SK-N-SH (cell line): ENCODE measurements at regions not wholly inside any gene's neighbourhood (a gene's known extent, or its start where the extent isn't known, plus 50 kb on each side); places are given as distances from the start of the nearest gene placed in this dataset.

ENCODE experiments used
- CTCF ChIA-PET: fragments of 300-600, 350-600 bp; formaldehyde crosslinking; extraction: SDS; loops from one replicate; lab custom pipeline; 2021; lab: Yijun Ruan, JAX
- POLR2A ChIA-PET: fragments of 350-600 bp; sonication (Branson Sonifier 250); formaldehyde crosslinking; extraction: SDS; loops from one replicate; lab custom pipeline; 2020; ENCODE audit warnings: antibody characterized with exemption, inconsistent platforms; lab: Yijun Ruan, JAX
- DNase-seq: peaks from one replicate; pipeline ENCODE4 v3.0.0; 2012
- H2AFZ ChIP-seq: fragments of 200-600 bp; sonication (generic); 2 replicates; pipeline ENCODE4 v1.8.1; 2016; ENCODE audit warnings: antibody characterized with exemption, mild to moderate bottlenecking, low read depth
- H3F3A ChIP-seq: fragments of 200-600 bp; sonication (generic); replicated peaks from 2 replicates; pipeline ENCODE3; 2016; ENCODE audit warnings: antibody characterized with exemption, mild to moderate bottlenecking; ENCODE audit not compliant: insufficient read depth
- H3K27ac ChIP-seq, 2 experiments: fragments of 200-500 bp in 1 of 2; fragments of 200-600 bp in 1 of 2; sonication (Bioruptor generic) in 1 of 2; sonication (generic), shearing (Covaris generic) in 1 of 2; 2 replicates each; pipeline versions ENCODE4 v1.5.1 to v1.6.1; 2014 to 2016; ENCODE audit warnings: low read depth in 2 of 2, inconsistent platforms in 1 of 2, low read length in 1 of 2, mild to moderate bottlenecking in 1 of 2, mixed read lengths in 1 of 2
- H3K27me3 ChIP-seq: fragments of 200-600 bp; sonication (generic), shearing (Covaris generic); 2 replicates; pipeline ENCODE4 v1.6.1; 2016; ENCODE audit warnings: mixed run types; ENCODE audit not compliant: insufficient read depth
- H3K36me3 ChIP-seq, 2 experiments: fragments of 200-500 bp in 1 of 2; fragments of 200-600 bp in 1 of 2; sonication (Bioruptor generic) in 1 of 2; sonication (generic) in 1 of 2; replicated peaks in 1 of 2; 2 replicates each; pipeline versions ENCODE3 to v1.5.1; 2014 to 2016; ENCODE audit warnings: low read length in 1 of 2, mild to moderate bottlenecking in 1 of 2; ENCODE audit not compliant: insufficient read depth in 2 of 2, control insufficient read depth in 1 of 2
- H3K4me1 ChIP-seq, 2 experiments: fragments of 200-500 bp in 1 of 2; fragments of 200-600 bp in 1 of 2; sonication (Bioruptor generic) in 1 of 2; sonication (generic), shearing (Covaris generic) in 1 of 2; 2 replicates each; pipeline versions ENCODE4 v1.5.1 to v1.6.1; 2014 to 2016; ENCODE audit warnings: low read depth in 1 of 2, low read length in 1 of 2, mixed run types in 1 of 2; ENCODE audit not compliant: insufficient read depth in 2 of 2, control insufficient read depth in 1 of 2
- H3K4me2 ChIP-seq: fragments of 200-600 bp; sonication (generic), shearing (Covaris generic); 2 replicates; pipeline ENCODE4 v1.6.1; 2017; ENCODE audit warnings: mixed run types
- H3K4me3 ChIP-seq, 2 experiments: fragments of 200-500 bp in 1 of 2; fragments of 200-600 bp in 1 of 2; sonication (Bioruptor generic) in 1 of 2; sonication (generic), shearing (Covaris generic) in 1 of 2; 2 replicates each; pipeline versions ENCODE4 v1.5.1 to v1.8.1; 2014 to 2016; ENCODE audit warnings: low read depth in 2 of 2, inconsistent platforms in 1 of 2, low read length in 1 of 2, mild to moderate bottlenecking in 1 of 2, mixed read lengths in 1 of 2, moderate library complexity in 1 of 2
- H3K79me2 ChIP-seq: fragments of 200-600 bp; sonication (generic); 2 replicates; pipeline ENCODE4 v1.8.1; 2017; ENCODE audit warnings: mild to moderate bottlenecking; ENCODE audit not compliant: insufficient read depth
- H3K9ac ChIP-seq: fragments of 200-600 bp; sonication (generic); 2 replicates; pipeline ENCODE4 v1.6.1; 2017; ENCODE audit warnings: mixed run types
- H3K9me2 ChIP-seq: fragments of 200-600 bp; sonication (generic); 2 replicates; pipeline ENCODE4 v1.6.1; 2017; ENCODE audit warnings: mixed run types
- H3K9me3 ChIP-seq: fragments of 200-600 bp; sonication (generic); 2 replicates; pipeline ENCODE4 v1.6.1; 2017; ENCODE audit warnings: mixed run types, mild to moderate bottlenecking, moderate library complexity
- H4K20me1 ChIP-seq: fragments of 200-600 bp; sonication (generic); 2 replicates; pipeline ENCODE4 v1.6.1; 2017; ENCODE audit warnings: mild to moderate bottlenecking, mixed run types; ENCODE audit not compliant: insufficient read depth
- CHD2 ChIP-seq: fragments of 150-350 bp; IDR thresholded peaks from 2 replicates; pipeline ENCODE4 v1.6.1; 2018; ENCODE audit warnings: low read length; ENCODE audit not compliant: partially characterized antibody
- FOXJ3 ChIP-seq: sonication (generic); formaldehyde crosslinking; IDR thresholded peaks from 2 replicates; pipeline ENCODE4 v1.5.1; 2020; ENCODE audit warnings: mild to moderate bottlenecking, missing genetic modification reagents
- FOXM1 ChIP-seq: IDR thresholded peaks from 2 replicates; pipeline ENCODE4 v1.4.0; 2012; ENCODE audit warnings: low read depth, mild to moderate bottlenecking
- GABPA ChIP-seq: IDR thresholded peaks from 2 replicates; pipeline ENCODE4 v1.4.0; 2012; ENCODE audit warnings: low read depth, mild to moderate bottlenecking
- JUND ChIP-seq: IDR thresholded peaks from 2 replicates; pipeline ENCODE4 v1.4.0; 2012
- MAX ChIP-seq: IDR thresholded peaks from 2 replicates; pipeline ENCODE4 v1.4.0; 2012; ENCODE audit warnings: low read depth
- RFX5 ChIP-seq: IDR thresholded peaks from 2 replicates; pipeline ENCODE4 v1.6.1; 2012; ENCODE audit warnings: mild to moderate bottlenecking, improper control_type of control experiment, low read length
- RXRA ChIP-seq: IDR thresholded peaks from 2 replicates; pipeline ENCODE4 v1.4.0; 2012; ENCODE audit warnings: low read depth, mild to moderate bottlenecking, borderline replicate concordance
- SIN3A ChIP-seq: IDR thresholded peaks from 2 replicates; pipeline ENCODE4 v1.6.1; 2012; ENCODE audit warnings: low read depth, mild to moderate bottlenecking, low read length, moderate library complexity, borderline replicate concordance
- WGBS: methylation state at CpG from one replicate; pipeline ENCODE4 v1.1.6; 2017; ENCODE audit warnings: low lambda C conversion rate; 5-methylcytosine and 5-hydroxymethylcytosine counted together
- TF ChIP-seq, protein P1 (sequence below): IDR thresholded peaks from 2 replicates; pipeline ENCODE4; 2012
- TF ChIP-seq, protein P2 (sequence below): IDR thresholded peaks from 2 replicates; pipeline ENCODE4 v1.4.0; 2012; ENCODE audit warnings: low read depth, borderline replicate concordance

DNA sequence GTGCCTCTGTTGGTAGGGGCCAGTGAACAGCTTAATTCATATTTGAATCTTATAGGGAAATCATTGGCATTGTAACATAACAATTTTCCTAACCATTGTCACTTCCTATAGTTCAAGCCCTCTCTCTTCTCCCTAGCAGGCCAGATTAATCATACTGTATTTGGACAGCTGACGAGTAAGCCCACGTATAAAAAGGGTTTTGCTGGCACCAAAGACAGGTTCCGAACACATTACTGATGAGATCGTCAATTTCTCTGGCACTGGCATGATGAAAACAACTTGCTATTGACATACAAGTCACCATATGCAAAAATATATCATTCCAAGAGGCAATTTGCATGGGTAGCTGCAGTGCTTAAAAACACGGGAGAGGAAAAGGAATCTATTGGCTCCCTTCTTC is 891.1 kb upstream of the AUTS2 start:
- H3K9me2 ChIP-seq: no peaks in the 10 kb centered on the region
- DNase-seq: no peak
- H3K79me2 ChIP-seq: no peaks in the 10 kb centered on the region
- ChIA-PET CTCF (interaction anchor here (0.6 kb wide), 1 partner anchor 9 kb away, joined by 4 read pairs; no protein-coding TSS in a partner anchor), POLR2A (no interaction called here)
- H3K9ac ChIP-seq: peak overlapping the region; percentile 68; the same call in 1 of the 2 replicates
- peaks cover 11% of the 10 kb centered on the region for H3F3A ChIP-seq
- H3K27me3 ChIP-seq: no peaks in the 10 kb centered on the region
- H2AFZ ChIP-seq: peak overlapping the region; percentile 1; the same call in 1 of the 2 replicates
- H3K27ac ChIP-seq: peak overlapping the region in 1 of 2 experiments; percentile 97; a peak in 2 of 4 replicates
- peak overlapping the region; percentile 38; the same call in 1 of the 2 replicates for H3K4me2 ChIP-seq
- no peaks in the 10 kb centered on the region for H3K36me3 ChIP-seq
- TF ChIP-seq MAX (no peak), FOXM1 (no peak), RFX5 (no peak), SIN3A (no peak), RXRA (no peak), GABPA (no peak), CHD2 (no peak), FOXJ3 (CRISPR knock-in tag) (no peak)
- TF ChIP-seq, protein P1, sequence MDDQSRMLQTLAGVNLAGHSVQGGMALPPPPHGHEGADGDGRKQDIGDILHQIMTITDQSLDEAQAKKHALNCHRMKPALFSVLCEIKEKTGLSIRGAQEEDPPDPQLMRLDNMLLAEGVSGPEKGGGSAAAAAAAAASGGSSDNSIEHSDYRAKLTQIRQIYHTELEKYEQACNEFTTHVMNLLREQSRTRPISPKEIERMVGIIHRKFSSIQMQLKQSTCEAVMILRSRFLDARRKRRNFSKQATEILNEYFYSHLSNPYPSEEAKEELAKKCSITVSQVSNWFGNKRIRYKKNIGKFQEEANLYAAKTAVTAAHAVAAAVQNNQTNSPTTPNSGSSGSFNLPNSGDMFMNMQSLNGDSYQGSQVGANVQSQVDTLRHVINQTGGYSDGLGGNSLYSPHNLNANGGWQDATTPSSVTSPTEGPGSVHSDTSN: peak; percentile 56; the same call in 1 of the 2 replicates
- peaks cover 0 to 4% of the 10 kb centered on the region in 2 experiments; a peak in 1 of 4 replicates for H3K4me1 ChIP-seq
- no peaks in the 10 kb centered on the region for H4K20me1 ChIP-seq
- no peak overlapping the region for H3K4me3 ChIP-seq
- WGBS: 62% methylated on average over 5 of the region's 5 CpGs
- H3K9me3 ChIP-seq: no peaks in the 10 kb centered on the region

DNA sequence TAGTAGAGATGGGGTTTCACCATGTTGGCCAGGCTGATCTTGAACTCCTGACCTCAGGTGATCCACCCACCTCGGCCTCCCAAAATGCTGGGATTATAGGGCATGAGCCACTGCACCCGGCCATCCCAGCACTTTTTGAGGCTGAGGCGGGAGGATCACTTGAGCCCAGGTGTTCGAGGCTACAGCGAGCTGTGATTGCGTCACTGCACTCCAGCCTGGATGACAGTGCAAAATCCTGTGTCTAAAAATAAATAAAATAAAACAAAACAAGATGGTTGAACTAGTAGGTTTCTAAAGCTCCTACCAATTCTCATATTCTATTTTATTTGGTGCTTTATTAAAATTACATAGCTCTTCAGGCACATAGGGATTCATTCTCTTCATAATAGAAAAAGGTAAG is 890.3 kb upstream of the AUTS2 start:
- no peak overlapping the region for H3K4me2 ChIP-seq
- H3K9me3 ChIP-seq: no peaks in the 10 kb centered on the region
- peaks cover 11% of the 10 kb centered on the region for H3F3A ChIP-seq
- H4K20me1 ChIP-seq: no peaks in the 10 kb centered on the region
- no peak for TF ChIP-seq JUND
- TF ChIP-seq, protein P2, sequence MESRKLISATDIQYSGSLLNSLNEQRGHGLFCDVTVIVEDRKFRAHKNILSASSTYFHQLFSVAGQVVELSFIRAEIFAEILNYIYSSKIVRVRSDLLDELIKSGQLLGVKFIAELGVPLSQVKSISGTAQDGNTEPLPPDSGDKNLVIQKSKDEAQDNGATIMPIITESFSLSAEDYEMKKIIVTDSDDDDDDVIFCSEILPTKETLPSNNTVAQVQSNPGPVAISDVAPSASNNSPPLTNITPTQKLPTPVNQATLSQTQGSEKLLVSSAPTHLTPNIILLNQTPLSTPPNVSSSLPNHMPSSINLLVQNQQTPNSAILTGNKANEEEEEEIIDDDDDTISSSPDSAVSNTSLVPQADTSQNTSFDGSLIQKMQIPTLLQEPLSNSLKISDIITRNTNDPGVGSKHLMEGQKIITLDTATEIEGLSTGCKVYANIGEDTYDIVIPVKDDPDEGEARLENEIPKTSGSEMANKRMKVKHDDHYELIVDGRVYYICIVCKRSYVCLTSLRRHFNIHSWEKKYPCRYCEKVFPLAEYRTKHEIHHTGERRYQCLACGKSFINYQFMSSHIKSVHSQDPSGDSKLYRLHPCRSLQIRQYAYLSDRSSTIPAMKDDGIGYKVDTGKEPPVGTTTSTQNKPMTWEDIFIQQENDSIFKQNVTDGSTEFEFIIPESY: no peak
- peak overlapping the region in 1 of 2 experiments; percentile 97; a peak in 1 of 4 replicates for H3K27ac ChIP-seq
- H3K4me1 ChIP-seq: peaks cover 0 to 4% of the 10 kb centered on the region in 2 experiments; a peak in 1 of 4 replicates
- CTCF ChIA-PET: interaction anchor here (0.6 kb wide), 1 partner anchor 8 kb away, joined by 4 read pairs; no protein-coding TSS in a partner anchor
- DNase-seq: no peak
- H3K79me2 ChIP-seq: no peaks in the 10 kb centered on the region
- no peak overlapping the region for H2AFZ ChIP-seq
- H3K36me3 ChIP-seq: no peaks in the 10 kb centered on the region
- H3K4me3 ChIP-seq: no peak overlapping the region
- POLR2A ChIA-PET: no interaction called here
- H3K9me2 ChIP-seq: no peaks in the 10 kb centered on the region
- 90% methylated on average over 6 of the region's 6 CpGs for WGBS
- H3K27me3 ChIP-seq: no peaks in the 10 kb centered on the region
- no peak overlapping the region for H3K9ac ChIP-seq
